Urinary bladder (tissue), 3 donors: ENCODE measurements at regions not wholly inside any gene's neighbourhood (a gene's known extent, or its start where the extent isn't known, plus 50 kb on each side); places are given as distances from the start of the nearest gene placed in this dataset.
A peak's percentile ranks its signal among the peaks of the same experiment; 100 is the strongest.

Experiments used
- DNase-seq: peaks from one replicate; pipeline ENCODE4 v3.0.0-alpha.2; 2015; ENCODE audit errors: extremely low spot score
- H3K27ac ChIP-seq: one replicate; pipeline ENCODE4 v1.5.1; 2013; ENCODE audit warnings: low read depth, mild to moderate bottlenecking, moderate library complexity
- H3K36me3 ChIP-seq: one replicate; pipeline ENCODE4 v1.6.1; 2013; ENCODE audit warnings: mild to moderate bottlenecking, moderate library complexity; ENCODE audit not compliant: insufficient read depth
- H3K4me1 ChIP-seq: one replicate; pipeline ENCODE4 v1.6.1; 2013; ENCODE audit warnings: mild to moderate bottlenecking, moderate library complexity; ENCODE audit not compliant: insufficient read depth
- H3K4me3 ChIP-seq: one replicate; pipeline ENCODE4 v1.5.1; 2013; ENCODE audit warnings: low read depth, low read length
- WGBS: extraction: QIAGEN DNeasy Blood & Tissue Kit; methylation state at CpG from one replicate; pipeline ENCODE4 v1.1.7; 2013; 5-methylcytosine and 5-hydroxymethylcytosine counted together
- donor health status: healthy with polysubstance abuse.
- donor health status: healthy.

GRCh38 chr5:174337276-174338184 lies 292.0 kb downstream of the NSG2 start:
- H3K27ac ChIP-seq, result no peak overlapping the region
- no peaks in the 10 kb centered on the region for H3K4me1 ChIP-seq
- H3K36me3 ChIP-seq, result no peaks in the 10 kb centered on the region
- no peak for DNase-seq
- H3K4me3 ChIP-seq, result no peak overlapping the region
- WGBS, result 35% methylated on average over 18 of the region's 18 CpGs

GRCh38 chr5:174338185-174339010 lies 292.9 kb downstream of the NSG2 start:
- H3K27ac ChIP-seq, result no peak overlapping the region
- WGBS, result 28% methylated on average over 13 of the region's 13 CpGs

GRCh38 chr5:174339130-174339529 lies 293.6 kb downstream of the NSG2 start:
- Histone ChIP-seq H3K36me3 (no peaks in the 10 kb centered on the region), H3K4me1 (no peaks in the 10 kb centered on the region), H3K4me3 (no peak overlapping the region), H3K27ac (no peak overlapping the region)
- DNase-seq, result no peak
- 92% methylated on average over 4 of the region's 4 CpGs for WGBS

More at GRCh38 chr5:174338185-174339010, 292.9 kb downstream of the NSG2 start:
- Histone ChIP-seq H3K4me1 (no peaks in the 10 kb centered on the region), H3K4me3 (no peak overlapping the region), H3K36me3 (no peaks in the 10 kb centered on the region)
- DNase-seq, result no peak

- Histone ChIP-seq H3K4me3 (no peak overlapping the region), H3K36me3 (no peaks in the 10 kb centered on the region), H3K27ac (no peak overlapping the region), H3K4me1 (no peaks in the 10 kb centered on the region)
- DNase-seq, result no peak
- WGBS, result 72% methylated on average over 5 of the region's 5 CpGs
Observed at GRCh38 chr5:174340226-174340625, 294.7 kb downstream of the NSG2 start.

GRCh38 chr5:174342696-174343095 lies 297.2 kb downstream of the NSG2 start:
- no peak overlapping the region for H3K4me3 ChIP-seq
- no peaks in the 10 kb centered on the region for H3K36me3 ChIP-seq
- no peaks in the 10 kb centered on the region for H3K4me1 ChIP-seq
- no peak overlapping the region for H3K27ac ChIP-seq
- 94% methylated on average over 1 of the region's 1 CpG for WGBS
- DNase-seq, result no peak

- no peaks in the 10 kb centered on the region for H3K36me3 ChIP-seq
- H3K4me1 ChIP-seq, result no peaks in the 10 kb centered on the region
- H3K4me3 ChIP-seq, result no peak overlapping the region
- no peak overlapping the region for H3K27ac ChIP-seq
- DNase-seq, result no peak
- WGBS, result 76% methylated on average over 7 of the region's 7 CpGs
Observed at GRCh38 chr5:174343826-174344225, 298.3 kb downstream of the NSG2 start.

- WGBS, result 58% methylated on average over 4 of the region's 4 CpGs
- Histone ChIP-seq H3K27ac (no peak overlapping the region), H3K4me3 (no peak overlapping the region), H3K4me1 (no peaks in the 10 kb centered on the region), H3K36me3 (no peaks in the 10 kb centered on the region)
- DNase-seq, result no peak
Observed at GRCh38 chr5:174344335-174344734, 298.8 kb downstream of the NSG2 start.

GRCh38 chr5:174347183-174347582 lies 301.7 kb downstream of the NSG2 start:
- H3K36me3 ChIP-seq, result no peaks in the 10 kb centered on the region

GRCh38 chr5:174348311-174348981 lies 302.9 kb downstream of the NSG2 start:
- Histone ChIP-seq H3K36me3 (no peaks in the 10 kb centered on the region), H3K4me1 (no peaks in the 10 kb centered on the region), H3K27ac (no peak overlapping the region), H3K4me3 (no peak overlapping the region)
- WGBS, result 58% methylated on average over 8 of the region's 8 CpGs
- no peak for DNase-seq

More at GRCh38 chr5:174347183-174347582, 301.7 kb downstream of the NSG2 start:
- Histone ChIP-seq H3K4me3 (no peak overlapping the region), H3K27ac (no peak overlapping the region), H3K4me1 (no peaks in the 10 kb centered on the region)
- no peak for DNase-seq
- WGBS, result 92% methylated on average over 1 of the region's 1 CpG

- 82% methylated on average over 4 of the region's 4 CpGs for WGBS
- no peaks in the 10 kb centered on the region for H3K4me1 ChIP-seq
- no peak overlapping the region for H3K4me3 ChIP-seq
- no peak for DNase-seq
- no peak overlapping the region for H3K27ac ChIP-seq
- H3K36me3 ChIP-seq, result no peaks in the 10 kb centered on the region
Observed at GRCh38 chr5:174352681-174353080, 307.2 kb downstream of the NSG2 start.

- no peak for DNase-seq
- H3K27ac ChIP-seq, result no peak overlapping the region
- 76% methylated on average over 5 of the region's 5 CpGs for WGBS
- no peaks in the 10 kb centered on the region for H3K36me3 ChIP-seq
- no peak overlapping the region for H3K4me3 ChIP-seq
- H3K4me1 ChIP-seq, result no peaks in the 10 kb centered on the region
Observed at GRCh38 chr5:174354571-174354970, 309.1 kb downstream of the NSG2 start.

- H3K4me3 ChIP-seq, result no peak overlapping the region
- H3K27ac ChIP-seq, result no peak overlapping the region
- H3K36me3 ChIP-seq, result no peaks in the 10 kb centered on the region
- no peaks in the 10 kb centered on the region for H3K4me1 ChIP-seq
- peak; percentile 29 for DNase-seq
- 48% methylated on average over 2 of the region's 2 CpGs for WGBS
Observed at GRCh38 chr5:174355208-174355612, 309.7 kb downstream of the NSG2 start.

GRCh38 chr5:174355995-174356394 lies 310.5 kb downstream of the NSG2 start:
- no peaks in the 10 kb centered on the region for H3K4me1 ChIP-seq
- WGBS, result 93% methylated on average over 2 of the region's 2 CpGs

More at GRCh38 chr5:174355995-174356394, 310.5 kb downstream of the NSG2 start:
- H3K36me3 ChIP-seq, result no peaks in the 10 kb centered on the region
- H3K4me3 ChIP-seq, result no peak overlapping the region
- DNase-seq, result no peak
- no peak overlapping the region for H3K27ac ChIP-seq
